SK-N-SH treated with all-trans-retinoic acid at 6 μM for 48 hours (cell line): ENCODE measurements at regions not wholly inside any gene's neighbourhood (a gene's known extent, or its start where the extent isn't known, plus 50 kb on each side); places are given as distances from the start of the nearest gene placed in this dataset.

Source experiments
- ARNTL ChIP-seq: fragments of 450-650 bp; formaldehyde crosslinking; IDR thresholded peaks from 2 replicates; pipeline ENCODE4 v1.5.0; 2020; ENCODE audit warnings: low read depth, mild to moderate bottlenecking, moderate library complexity, borderline replicate concordance
- CSDC2 ChIP-seq: fragments of 250-450 bp; sonication (Bioruptor Pico); IDR thresholded peaks from 2 replicates; pipeline ENCODE4 v1.5.0; 2020; ENCODE audit warnings: mild to moderate bottlenecking, moderate library complexity
- GLIS3 ChIP-seq: fragments of 250-450 bp; sonication (Bioruptor Pico); IDR thresholded peaks from 2 replicates; pipeline ENCODE4 v1.5.0; 2020; ENCODE audit warnings: mild to moderate bottlenecking, moderate library complexity
- OSR1 ChIP-seq: fragments of 250-450 bp; sonication (Bioruptor Pico); IDR thresholded peaks from 2 replicates; pipeline ENCODE4 v1.8.0; 2022; ENCODE audit warnings: moderate library complexity, mild to moderate bottlenecking, inconsistent platforms
- PATZ1 ChIP-seq: fragments of 250-450 bp; sonication (Bioruptor Pico); IDR thresholded peaks from 2 replicates; pipeline ENCODE4 v1.8.0; 2020; ENCODE audit warnings: mild to moderate bottlenecking, moderate library complexity, borderline replicate concordance
- PPARA ChIP-seq: fragments of 250-450 bp; sonication (Bioruptor Pico); IDR thresholded peaks from 2 replicates; pipeline ENCODE4 v1.5.0; 2020; ENCODE audit warnings: mild to moderate bottlenecking, borderline replicate concordance
- RARB ChIP-seq: fragments of 250-450 bp; sonication (Bioruptor Pico); IDR thresholded peaks from 2 replicates; pipeline ENCODE4 v1.8.0; 2021; ENCODE audit warnings: mild to moderate bottlenecking, moderate library complexity
- TCF4 ChIP-seq: fragments of 250-450 bp; sonication (Bioruptor Pico); IDR thresholded peaks from 2 replicates; pipeline ENCODE4 v1.8.0; 2021; ENCODE audit warnings: mild to moderate bottlenecking, moderate library complexity, borderline replicate concordance
- ZFP30 ChIP-seq: fragments of 450-650 bp; formaldehyde crosslinking; IDR thresholded peaks from 2 replicates; pipeline ENCODE4 v1.5.0; 2022; ENCODE audit warnings: mild to moderate bottlenecking, moderate library complexity

- TF ChIP-seq ARNTL (CRISPR knock-in tag) (no peak), OSR1 (CRISPR knock-in tag) (no peak), ZFP30 (no peak), PPARA (CRISPR knock-in tag) (no peak), PATZ1 (no peak), CSDC2 (CRISPR knock-in tag) (no peak), RARB (CRISPR knock-in tag) (no peak), TCF4 (CRISPR knock-in tag) (no peak), GLIS3 (no peak)
These were observed 603.6 kb upstream of the DIPK2B start for GRCh38 chrX:45804276-45804675.
